A673 (cell line): ENCODE measurements at regions not wholly inside any gene's neighbourhood (a gene's known extent, or its start where the extent isn't known, plus 50 kb on each side); places are given as distances from the start of the nearest gene placed in this dataset.

Source experiments
- BruUV-seq: library from RNA; stranded (reverse); fragments of 400-500 nt; replicated peaks from 2 replicates; lab custom pipeline; 2021; lab: Mats Ljungman, UMichigan
- CTCF ChIA-PET: fragments of 300-600 bp; sonication (Branson Sonifier 250); formaldehyde crosslinking; loops from one replicate; lab custom pipeline; 2022; ENCODE audit warnings: antibody characterized with exemption; lab: Charles Lee
- POLR2A ChIA-PET: fragments of 300-600 bp; sonication (Branson Sonifier 250); formaldehyde crosslinking; loops from one replicate; lab custom pipeline; 2022; ENCODE audit warnings: antibody characterized with exemption; ENCODE audit not compliant: low non-redundant PET; lab: Charles Lee
- DNase-seq: peaks from one replicate; pipeline ENCODE4 v3.0.0-alpha.2; 2015; ENCODE audit warnings: low spot score
- H3K27ac ChIP-seq: fragments of 200-600 bp; sonication (generic); 2 replicates; pipeline ENCODE4 v1.5.1; 2016; ENCODE audit warnings: mixed run types, low read depth, mild to moderate bottlenecking, mixed read lengths, antibody characterized with exemption, low read length; ENCODE audit not compliant: poor library complexity, severe bottlenecking
- H3K27me3 ChIP-seq: fragments of 200-600 bp; sonication (generic); replicated peaks from 2 replicates; pipeline ENCODE4 v1.6.1; 2017; ENCODE audit warnings: mixed run types, low read depth, mild to moderate bottlenecking, mixed read lengths, antibody characterized with exemption, low read length; ENCODE audit not compliant: insufficient read depth, poor library complexity
- H3K36me3 ChIP-seq: fragments of 200-600 bp; sonication (generic); 2 replicates; pipeline ENCODE4 v1.6.1; 2016; ENCODE audit warnings: mixed run types, mild to moderate bottlenecking, mixed read lengths, antibody characterized with exemption, low read length; ENCODE audit not compliant: insufficient read depth, poor library complexity, severe bottlenecking
- H3K4me1 ChIP-seq: fragments of 200-600 bp; sonication (generic); 2 replicates; pipeline ENCODE4 v1.6.1; 2017; ENCODE audit warnings: mixed run types, mild to moderate bottlenecking, mixed read lengths, antibody characterized with exemption, low read length; ENCODE audit not compliant: insufficient read depth, poor library complexity, severe bottlenecking
- H3K4me3 ChIP-seq: fragments of 200-600 bp; sonication (generic); 2 replicates; pipeline ENCODE4 v1.5.1; 2016; ENCODE audit warnings: low read depth, mixed run types, mild to moderate bottlenecking, mixed read lengths, low read length; ENCODE audit not compliant: poor library complexity, severe bottlenecking
- H3K9me3 ChIP-seq: fragments of 200-600 bp; sonication (generic); 2 replicates; pipeline ENCODE4 v1.6.1; 2016; ENCODE audit warnings: mixed run types, low read depth, mild to moderate bottlenecking, mixed read lengths, antibody characterized with exemption, low read length; ENCODE audit not compliant: poor library complexity, severe bottlenecking
- CTCF ChIP-seq: fragments of 300-800, 200-600 bp; sonication (generic); conservative IDR thresholded peaks from 2 replicates; pipeline ENCODE4 v1.5.1; 2017; ENCODE audit warnings: low read depth, mild to moderate bottlenecking, antibody characterized with exemption, low read length, moderate library complexity, mixed read lengths
- EZH2 ChIP-seq: fragments of 200-600 bp; sonication (generic); IDR thresholded peaks from 2 replicates; pipeline ENCODE4 v1.6.1; 2017; ENCODE audit warnings: borderline replicate concordance, low read depth, mild to moderate bottlenecking, mixed read lengths, antibody characterized with exemption, low read length; ENCODE audit not compliant: poor library complexity, severe bottlenecking
- intact Hi-C: fragments of 100-400 bp; cut with micrococcal nuclease; formaldehyde crosslinking; loops from one replicate; pipeline ENCODE4 v1.10.0; 2022; ENCODE audit not compliant: unreplicated experiment

- peak; percentile 58 for DNase-seq
- ChIA-PET POLR2A (no interaction called here), CTCF (no interaction called here)
- H3K27me3 ChIP-seq = no peaks in the 10 kb centered on the region
- H3K36me3 ChIP-seq = no peaks in the 10 kb centered on the region
- H3K4me3 ChIP-seq = no peak overlapping the region
- intact Hi-C loops = no loop called here
- no peaks in the 10 kb centered on the region for H3K9me3 ChIP-seq
- H3K4me1 ChIP-seq = peaks cover 6% of the 10 kb centered on the region
- TF ChIP-seq CTCF (no peak), EZH2 (no peak)
- BruUV-seq = no TSS peak
- H3K27ac ChIP-seq = no peak overlapping the region
These were observed 388.7 kb upstream of the PMFBP1 start for GRCh38 chr16:72560617-72561016.

GRCh38 chr16:72558501-72558900, 386.5 kb upstream of the PMFBP1 start:
- no peaks in the 10 kb centered on the region for H3K9me3 ChIP-seq
- peaks cover 6% of the 10 kb centered on the region for H3K4me1 ChIP-seq
- DNase-seq = no peak
- TF ChIP-seq CTCF (no peak), EZH2 (no peak)
- no peaks in the 10 kb centered on the region for H3K36me3 ChIP-seq
- H3K4me3 ChIP-seq = no peak overlapping the region
- no TSS peak for BruUV-seq
- no peaks in the 10 kb centered on the region for H3K27me3 ChIP-seq
- H3K27ac ChIP-seq = no peak overlapping the region
- ChIA-PET POLR2A (no interaction called here), CTCF (no interaction called here)
- intact Hi-C loops = no loop called here

GRCh38 chr16:72554935-72555334, 383.0 kb upstream of the PMFBP1 start:
- TF ChIP-seq CTCF (no peak), EZH2 (no peak)
- CTCF ChIA-PET = no interaction called here
- no peak overlapping the region for H3K4me3 ChIP-seq

More at GRCh38 chr16:72554935-72555334, 383.0 kb upstream of the PMFBP1 start:
- Histone ChIP-seq H3K9me3 (no peaks in the 10 kb centered on the region), H3K27ac (no peak overlapping the region), H3K36me3 (no peaks in the 10 kb centered on the region), H3K4me1 (no peaks in the 10 kb centered on the region), H3K27me3 (no peaks in the 10 kb centered on the region)
- POLR2A ChIA-PET = no interaction called here
- no TSS peak for BruUV-seq
- DNase-seq = no peak
- intact Hi-C loops = no loop called here
